ENCODE measurements at regions not wholly inside any gene's neighbourhood (a gene's known extent, or its start where the extent isn't known, plus 50 kb on each side); places are given as distances from the start of the nearest gene placed in this dataset.

- 39 to 78% (median 73%) methylated on average over 7 of the region's 7 CpGs for WGBS, 5 donors
Observed at GRCh38 chr16:73149334-73149733, 101.4 kb upstream of the ZFHX3 start.

GRCh38 chr16:73147958-73148357, 100.0 kb upstream of the ZFHX3 start:
- 77 to 92% (median 89%) methylated on average over 3 of the region's 3 CpGs for WGBS, 5 donors
- Histone ChIP-seq H3K27me3 (replicated peaks in 1 of 7) (peaks cover 0 to 3% (median 0%) of the 10 kb centered on the region in 7 donors), H3K27ac (no peak overlapping the region), H3K4me1 (peaks cover 0 to 21% (median 7%) of the 10 kb centered on the region in 6 donors), H3K36me3 (no peaks in the 10 kb centered on the region), H3K9me3 (no peaks in the 10 kb centered on the region), H3K4me3 (no peak overlapping the region)
- DNase-seq: no peak
- intact Hi-C loops (cut with DNase I; ENCODE audit: low total_unique reads): no loop called here
- no peak for TF ChIP-seq POLR2A (IDR thresholded peaks at IDR 0.05)
- TF ChIP-seq CTCF (IDR thresholded peaks at IDR 0.05 in 8 of 11, conservative IDR thresholded peaks at IDR 0.05 in 3 of 11): no peak
- no peak for TF ChIP-seq POLR2AphosphoS5 (IDR thresholded peaks at IDR 0.05)

More at GRCh38 chr16:73149334-73149733, 101.4 kb upstream of the ZFHX3 start:
- intact Hi-C loops (cut with DNase I; ENCODE audit: low total_unique reads): no loop called here
- Histone ChIP-seq H3K9me3 (no peaks in the 10 kb centered on the region), H3K27ac (no peak overlapping the region), H3K4me3 (no peak overlapping the region), H3K27me3 (replicated peaks in 1 of 7) (peaks cover 0 to 12% (median 0%) of the 10 kb centered on the region in 7 donors), H3K4me1 (peaks cover 0 to 35% (median 14%) of the 10 kb centered on the region in 6 donors), H3K36me3 (no peaks in the 10 kb centered on the region)
- DNase-seq: no peak
- TF ChIP-seq POLR2AphosphoS5 (IDR thresholded peaks at IDR 0.05): no peak
- TF ChIP-seq POLR2A (IDR thresholded peaks at IDR 0.05): no peak
- TF ChIP-seq CTCF (IDR thresholded peaks at IDR 0.05 in 8 of 11, conservative IDR thresholded peaks at IDR 0.05 in 3 of 11): no peak

GRCh38 chr16:73145166-73145880, 97.4 kb upstream of the ZFHX3 start:
- H3K9me3 ChIP-seq: no peaks in the 10 kb centered on the region
- H3K4me3 ChIP-seq: no peak overlapping the region
- WGBS, 5 donors: 85 to 92% (median 89%) methylated on average over 10 of the region's 10 CpGs
- H3K4me1 ChIP-seq: no peaks in the 10 kb centered on the region
- no peak for DNase-seq
- intact Hi-C loops (cut with DNase I; ENCODE audit: low total_unique reads): no loop called here
- no peaks in the 10 kb centered on the region for H3K36me3 ChIP-seq
- H3K27me3 ChIP-seq (replicated peaks in 1 of 7): no peaks in the 10 kb centered on the region
- no peak overlapping the region for H3K27ac ChIP-seq
- TF ChIP-seq POLR2AphosphoS5 (IDR thresholded peaks at IDR 0.05) (no peak), POLR2A (IDR thresholded peaks at IDR 0.05) (no peak), CTCF (IDR thresholded peaks at IDR 0.05 in 8 of 11, conservative IDR thresholded peaks at IDR 0.05 in 3 of 11) (no peak)

- Histone ChIP-seq H3K27me3 (replicated peaks in 1 of 7) (no peaks in the 10 kb centered on the region), H3K4me1 (no peaks in the 10 kb centered on the region), H3K9me3 (no peaks in the 10 kb centered on the region), H3K36me3 (no peaks in the 10 kb centered on the region), H3K4me3 (peak overlapping the region in 3 of 8 donors; percentile 14 to 45 (median 27)), H3K27ac (no peak overlapping the region)
- WGBS, 5 donors: 67 to 79% (median 77%) methylated on average over 14 of the region's 14 CpGs
- no peak for DNase-seq
- intact Hi-C loops (cut with DNase I; ENCODE audit: low total_unique reads): no loop called here
- TF ChIP-seq POLR2AphosphoS5 (IDR thresholded peaks at IDR 0.05) (no peak), POLR2A (IDR thresholded peaks at IDR 0.05) (no peak), CTCF (IDR thresholded peaks at IDR 0.05 in 8 of 11, conservative IDR thresholded peaks at IDR 0.05 in 3 of 11) (no peak)
Observed at GRCh38 chr16:73143576-73144422, 95.9 kb upstream of the ZFHX3 start.

Measured in spleen (tissue), 11 donors.